GM18519 (cell line): ENCODE measurements at regions not wholly inside any gene's neighbourhood (a gene's known extent, or its start where the extent isn't known, plus 50 kb on each side); places are given as distances from the start of the nearest gene placed in this dataset.
"Not testable (repeated sequence)": the region's sequence is repeated elsewhere in the genome, so short reads cannot be mapped to it uniquely, and the experiment has no call there.

Source experiments
- ATAC-seq: cut with Tn5 transposase; IDR thresholded peaks from one replicate; pipeline ENCODE4 v1.9.1; 2021; ENCODE audit warnings: mild to moderate bottlenecking, moderate library complexity; ENCODE audit not compliant: unreplicated experiment, low FRiP score

GRCh38 chr3:81375921-81376320 lies 385.5 kb downstream of the GBE1 start:
- no peak for ATAC-seq

GRCh38 chr3:81364411-81364810 lies 397.0 kb downstream of the GBE1 start:
- no peak for ATAC-seq

DNA sequence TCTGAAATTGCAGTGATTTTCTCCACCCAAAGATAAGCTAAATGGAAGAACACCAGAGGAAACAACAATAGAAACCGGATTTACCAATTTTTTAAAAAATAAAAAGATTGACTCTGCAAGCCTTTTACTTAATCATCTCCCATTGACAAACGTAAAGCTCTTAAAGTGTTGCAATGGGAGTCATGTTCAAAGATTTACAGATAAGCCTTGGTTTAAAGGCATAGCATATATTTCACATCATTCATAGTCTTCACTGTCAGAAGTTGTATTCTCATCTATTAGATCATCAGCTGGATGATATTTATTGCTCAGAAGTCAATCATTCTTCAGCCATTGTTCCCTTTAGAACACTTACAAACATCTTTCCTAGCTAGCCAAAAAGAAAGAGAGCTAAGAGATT lies 397.6 kb downstream of the GBE1 start:
- ATAC-seq, result no peak

DNA sequence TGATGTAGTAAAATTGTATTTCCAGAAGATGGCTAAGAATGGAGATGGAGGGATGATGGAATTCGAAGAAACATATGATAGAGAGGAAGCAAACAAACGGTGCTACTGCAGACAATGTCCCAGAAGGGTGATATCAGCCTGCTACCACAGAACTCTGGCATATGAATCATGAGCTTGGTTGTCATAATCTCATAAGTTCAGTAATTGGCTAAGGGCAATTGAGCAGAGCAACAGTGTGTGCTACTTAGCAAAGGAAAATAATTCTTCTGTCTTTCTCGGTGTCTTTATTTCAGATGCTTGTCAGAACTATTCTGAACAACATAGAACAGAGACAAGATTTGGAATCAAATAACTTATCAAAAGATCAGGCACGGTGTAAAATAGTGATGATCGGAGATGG lies 407.3 kb downstream of the GBE1 start:
- no peak for ATAC-seq

DNA sequence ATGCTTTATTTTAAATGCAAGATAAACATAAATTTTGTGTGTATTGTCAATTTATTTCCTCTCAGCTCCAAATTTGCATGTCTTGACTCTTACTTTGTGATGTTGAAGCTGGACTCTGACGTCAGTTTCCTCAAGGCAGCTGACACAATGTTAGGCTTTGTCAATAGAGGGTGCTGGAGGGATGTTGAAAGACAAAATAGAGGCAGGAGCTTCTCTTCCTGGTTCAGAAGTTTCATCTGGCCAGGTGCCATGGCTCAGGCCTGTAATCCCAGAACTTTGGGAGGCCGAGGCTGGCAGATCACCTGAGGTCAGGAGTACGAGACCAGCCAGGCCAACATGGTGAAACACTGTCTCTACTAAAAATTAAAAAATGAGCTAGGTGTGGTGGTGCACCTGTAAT lies 408.6 kb downstream of the GBE1 start:
- no peak for ATAC-seq

- no peak for ATAC-seq
These were observed 411.6 kb downstream of the GBE1 start for GRCh38 chr3:81349816-81350340.

- peak; percentile 93 for ATAC-seq
These were observed 422.2 kb downstream of the GBE1 start for GRCh38 chr3:81339040-81339845.

GRCh38 chr3:81336470-81336869 lies 425.0 kb downstream of the GBE1 start:
- ATAC-seq, result no peak

- not testable (repeated sequence) for ATAC-seq
These were observed 431.6 kb downstream of the GBE1 start for GRCh38 chr3:81329835-81330234.

DNA sequence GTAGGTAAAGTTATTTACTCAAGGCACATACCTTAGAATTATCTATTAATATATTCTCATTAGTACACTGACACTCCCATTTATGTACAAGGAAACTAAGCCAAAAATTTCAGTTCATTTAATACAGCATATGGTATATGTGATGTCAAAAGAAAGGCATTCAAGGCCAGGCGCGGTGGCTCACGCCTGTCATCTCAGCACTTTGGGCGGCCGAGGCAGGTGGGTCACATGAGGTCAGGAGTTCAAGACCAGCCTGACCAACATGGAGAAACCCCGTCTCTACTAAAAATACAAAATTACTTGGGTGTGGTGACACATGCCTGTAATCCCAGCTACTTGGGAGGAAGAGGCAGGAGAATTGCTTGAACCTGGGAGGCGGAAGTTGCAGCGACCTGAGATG lies 435.2 kb downstream of the GBE1 start:
- no peak for ATAC-seq

- no peak for ATAC-seq
These were observed 440.6 kb downstream of the GBE1 start for GRCh38 chr3:81320862-81321261.

- no peak for ATAC-seq
These were observed 446.4 kb downstream of the GBE1 start for GRCh38 chr3:81315030-81315429.

GRCh38 chr3:81311321-81311720 lies 450.1 kb downstream of the GBE1 start:
- no peak for ATAC-seq

- no peak for ATAC-seq
These were observed 453.1 kb downstream of the GBE1 start for GRCh38 chr3:81308306-81308705.

DNA sequence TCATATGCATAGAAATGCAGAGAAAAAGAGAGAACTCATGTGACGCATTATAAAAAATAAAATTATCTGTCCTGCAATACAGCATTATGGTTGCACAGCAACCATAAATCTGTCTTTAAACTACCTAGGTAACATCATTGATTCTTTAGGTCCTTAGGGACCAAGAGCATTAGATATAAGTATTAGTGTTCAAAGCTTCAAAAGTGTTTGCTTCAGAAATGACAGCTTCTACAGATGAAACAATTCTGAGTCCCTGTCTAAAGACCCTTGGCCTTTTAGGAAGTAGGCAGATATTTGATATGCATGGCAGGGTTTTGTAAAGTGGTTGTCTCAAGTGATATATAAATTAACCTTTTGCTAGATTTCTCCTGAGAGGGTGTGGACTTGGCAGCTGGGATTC lies 454.2 kb downstream of the GBE1 start:
- no peak for ATAC-seq

GRCh38 chr3:81303321-81303720 lies 458.1 kb downstream of the GBE1 start:
- no peak for ATAC-seq

DNA sequence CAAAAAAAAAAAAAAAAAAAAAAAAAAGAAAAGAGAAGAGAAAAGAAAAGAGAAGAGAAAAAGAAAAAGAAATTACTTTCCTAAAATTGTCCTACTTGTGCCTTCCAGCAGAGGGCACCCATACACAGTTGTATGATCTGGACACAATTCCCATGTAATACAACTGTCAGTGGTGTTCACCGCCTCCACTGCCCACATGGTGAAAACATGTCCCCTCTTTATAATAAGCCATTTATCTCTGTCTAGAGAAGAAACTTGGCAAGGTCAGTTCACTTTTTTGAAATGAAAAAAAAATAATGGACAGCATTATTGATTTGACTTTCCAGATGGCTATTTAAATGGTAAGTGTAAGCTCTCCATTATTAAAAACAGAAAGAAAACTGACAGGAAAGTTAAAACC lies 459.4 kb downstream of the GBE1 start:
- ATAC-seq, result peak; percentile 87

DNA sequence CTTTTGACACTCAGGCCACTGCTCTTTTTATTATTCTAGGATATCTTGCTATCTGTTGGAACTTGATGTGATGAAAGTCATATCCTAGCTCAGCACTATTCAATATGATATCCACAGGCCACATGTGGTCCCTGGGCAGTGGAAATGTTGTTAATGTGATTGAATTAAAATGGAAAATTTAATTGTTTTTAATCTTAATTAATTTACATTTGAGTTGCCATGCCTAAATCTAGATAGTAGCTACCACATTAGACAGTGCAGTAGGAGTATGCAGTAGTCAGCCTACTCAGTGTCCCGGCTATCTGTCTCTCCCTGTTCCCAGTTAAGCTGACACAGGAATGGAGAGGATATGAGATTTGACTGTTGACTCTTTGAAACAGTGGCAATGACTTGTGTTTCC lies 460.2 kb downstream of the GBE1 start:
- ATAC-seq, result no peak

GRCh38 chr3:81300324-81300927 lies 461.0 kb downstream of the GBE1 start:
- ATAC-seq, result no peak

DNA sequence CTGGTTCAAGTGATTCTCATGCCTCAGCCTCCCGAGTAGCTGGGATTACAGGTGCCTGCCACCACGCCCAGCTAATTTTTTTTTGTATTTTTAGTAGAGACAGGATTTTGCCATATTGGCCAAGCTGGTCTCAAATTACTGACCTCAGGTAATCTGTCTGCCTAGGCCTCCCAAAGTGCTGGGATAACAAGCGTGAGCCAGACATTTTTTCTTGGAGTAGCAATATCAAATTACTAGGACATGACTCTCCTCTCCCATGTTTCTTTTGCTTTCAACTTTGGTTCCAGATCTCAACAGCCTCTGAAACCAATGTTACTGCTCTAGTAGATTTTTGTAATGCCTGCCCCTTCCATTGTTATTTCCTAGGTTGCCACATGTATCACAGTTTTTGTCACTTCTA lies 462.0 kb downstream of the GBE1 start:
- ATAC-seq, result no peak

DNA sequence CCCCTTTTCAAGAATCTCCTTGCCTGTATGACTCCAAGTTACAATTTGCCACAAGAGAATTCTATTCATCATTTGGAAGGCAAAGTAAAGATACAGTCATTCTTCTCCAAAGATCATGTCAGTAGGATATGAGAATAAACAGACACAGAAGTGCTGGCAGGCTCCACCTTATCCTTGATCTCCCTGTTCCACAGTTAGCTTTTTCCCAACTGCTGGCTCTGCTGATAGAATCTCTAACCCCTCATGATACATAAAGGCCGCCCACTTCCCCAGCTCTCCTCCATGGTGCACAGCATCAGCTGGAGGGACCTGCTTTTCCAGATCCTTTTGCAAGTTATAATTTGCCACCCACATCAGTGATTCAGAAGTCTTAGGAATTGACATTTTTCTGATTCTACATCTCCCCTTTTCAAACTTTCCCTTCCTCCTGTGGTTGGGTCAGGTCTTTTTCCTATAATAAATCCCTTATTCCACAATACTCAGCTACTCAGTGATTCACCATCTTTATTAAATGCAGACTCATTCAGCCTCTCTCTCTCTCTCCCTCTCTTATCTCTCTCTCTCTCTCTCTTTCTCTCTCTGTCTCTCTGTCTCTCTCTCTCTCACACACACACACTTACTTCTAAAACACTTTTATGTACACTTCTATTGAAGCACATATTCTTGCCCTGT lies 465.4 kb downstream of the GBE1 start:
- no peak for ATAC-seq
